NCI-H526 treated with DMSO at 0.1 percent for 48 hours (cell line): ENCODE measurements at regions not wholly inside any gene's neighbourhood (a gene's known extent, or its start where the extent isn't known, plus 50 kb on each side); places are given as distances from the start of the nearest gene placed in this dataset.

Source experiments
- DNase-seq: peaks from one replicate; lab custom pipeline; 2025; lab: John Stamatoyannopoulos, UW

DNA sequence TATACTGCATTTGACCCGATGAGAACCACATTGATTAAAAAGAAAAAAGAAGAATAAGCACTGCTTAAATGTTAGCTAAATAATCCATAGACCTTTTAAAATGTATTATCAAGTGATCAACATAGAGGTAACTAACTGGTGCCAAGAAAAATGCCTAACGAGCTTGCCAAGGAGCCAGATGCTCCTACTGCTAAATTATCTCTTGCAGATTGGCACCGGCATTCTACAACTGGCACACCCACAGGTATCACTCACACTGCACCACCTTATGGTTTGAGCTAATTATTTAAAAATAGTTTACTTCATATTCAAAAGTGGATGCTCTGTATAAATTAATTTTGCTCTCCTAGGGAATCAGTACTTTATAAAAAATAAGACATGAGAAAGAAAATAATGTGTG is 341.6 kb upstream of the CDH7 start:
- no peak for DNase-seq

DNA sequence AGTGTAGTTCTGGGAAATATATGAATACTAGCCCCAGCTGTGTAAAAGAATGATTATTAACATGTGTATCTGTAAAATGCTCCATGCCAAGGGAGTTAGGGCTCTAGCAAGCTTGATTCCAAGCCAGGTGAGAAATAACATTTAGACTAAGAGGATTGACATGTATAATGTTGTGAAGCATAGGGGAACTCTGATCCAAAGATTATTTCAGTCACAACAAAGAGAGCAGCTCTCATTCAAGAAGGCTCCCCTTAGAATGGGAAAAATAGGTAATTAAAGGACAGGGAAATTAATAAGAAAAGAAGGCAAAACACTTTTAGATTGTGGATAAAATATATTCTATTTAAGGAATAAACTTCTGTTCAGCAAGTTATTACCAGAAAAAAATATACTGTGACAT is 347.3 kb upstream of the CDH7 start:
- no peak for DNase-seq

DNA sequence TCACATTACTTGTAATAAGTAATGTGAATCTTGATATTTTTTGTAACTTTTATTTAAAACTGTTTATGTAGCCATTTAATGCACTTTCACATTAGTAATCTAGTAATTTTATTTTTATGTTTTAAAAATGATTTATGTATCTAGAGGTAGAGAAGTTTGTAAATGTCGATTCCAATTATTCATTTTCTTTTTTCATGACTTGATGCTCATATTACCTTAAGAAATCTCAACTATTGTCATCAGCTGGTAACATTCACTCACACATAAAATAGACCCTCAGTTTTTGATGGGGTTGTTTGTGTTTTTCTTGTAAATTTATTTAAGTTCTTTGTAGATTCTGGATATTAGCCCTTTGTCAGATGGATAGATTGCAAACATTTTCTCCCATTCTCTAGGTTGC is 351.7 kb upstream of the CDH7 start:
- no peak for DNase-seq

DNA sequence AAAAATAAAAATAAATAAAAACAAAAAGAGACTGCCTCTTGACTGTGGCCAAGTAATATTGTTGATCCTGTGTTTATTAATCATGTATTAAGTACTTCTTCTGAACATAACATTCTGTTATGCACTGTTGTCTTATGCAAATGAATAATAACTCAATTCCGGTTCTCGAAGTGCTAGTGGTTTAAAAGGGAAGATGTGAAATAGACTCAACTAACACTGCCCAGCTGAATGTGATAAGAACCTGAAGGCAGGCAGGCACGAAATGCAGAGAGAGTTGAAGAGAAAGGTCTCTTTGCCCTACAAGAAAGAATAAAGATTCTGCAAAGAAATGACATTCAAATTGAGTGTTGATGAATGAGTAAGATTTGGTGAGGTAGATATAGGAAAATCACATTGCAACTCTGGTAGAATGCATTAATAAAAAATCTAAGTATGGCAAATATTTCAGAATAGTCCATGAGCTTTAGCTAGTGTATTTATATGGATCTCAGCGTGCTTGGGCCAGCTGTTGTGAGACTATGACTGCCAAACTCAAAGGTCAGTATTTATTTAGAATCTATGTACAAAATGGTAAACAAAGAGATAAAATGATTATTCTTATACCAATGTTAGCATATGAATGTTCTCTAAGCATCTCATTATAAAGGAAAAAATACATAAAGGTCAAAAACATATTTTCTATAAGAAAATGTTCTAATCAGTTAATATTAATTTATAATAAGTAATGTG is 352.3 kb upstream of the CDH7 start:
- no peak for DNase-seq

DNA sequence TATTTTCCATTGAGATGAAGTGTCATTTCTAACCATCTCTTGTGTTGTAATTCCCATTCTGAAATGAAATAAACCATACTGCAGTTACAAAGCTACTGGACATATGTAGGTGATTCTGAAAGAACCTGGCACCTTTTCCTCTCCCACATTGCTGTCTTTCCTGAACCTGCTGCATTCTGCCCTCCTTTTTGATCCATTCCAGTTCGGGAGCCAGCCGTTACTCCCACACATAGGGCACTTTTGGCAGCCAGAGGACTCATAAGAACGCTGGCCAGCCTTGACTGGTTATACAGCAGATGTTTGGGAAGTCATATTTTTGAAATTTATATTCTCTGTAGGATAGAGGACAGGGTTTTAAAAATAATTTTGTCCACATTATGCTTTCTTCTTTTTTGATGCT is 369.8 kb upstream of the CDH7 start:
- DNase-seq, result no peak

GRCh38 chr18:65380571-65380970 is 370.2 kb upstream of the CDH7 start:
- no peak for DNase-seq

DNA sequence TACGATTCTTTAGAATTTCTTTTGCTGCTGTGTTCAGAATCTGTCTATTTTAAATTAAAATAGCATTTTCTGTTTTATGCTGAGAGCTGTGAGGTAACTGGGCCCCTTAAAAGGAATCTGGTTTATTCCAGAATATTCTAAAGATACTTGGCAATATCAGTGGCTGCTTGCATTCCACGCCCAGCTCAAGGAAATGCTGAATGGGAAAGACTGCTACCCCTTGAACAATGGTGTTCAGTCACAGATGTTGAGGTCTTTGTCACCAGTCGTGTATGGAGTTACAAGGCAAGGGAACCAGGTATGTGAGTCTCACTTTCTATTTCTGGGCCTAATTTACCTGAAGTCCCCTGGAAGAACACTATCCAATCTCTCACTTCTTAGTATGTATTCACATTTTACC is 377.9 kb upstream of the CDH7 start:
- DNase-seq, result no peak

DNA sequence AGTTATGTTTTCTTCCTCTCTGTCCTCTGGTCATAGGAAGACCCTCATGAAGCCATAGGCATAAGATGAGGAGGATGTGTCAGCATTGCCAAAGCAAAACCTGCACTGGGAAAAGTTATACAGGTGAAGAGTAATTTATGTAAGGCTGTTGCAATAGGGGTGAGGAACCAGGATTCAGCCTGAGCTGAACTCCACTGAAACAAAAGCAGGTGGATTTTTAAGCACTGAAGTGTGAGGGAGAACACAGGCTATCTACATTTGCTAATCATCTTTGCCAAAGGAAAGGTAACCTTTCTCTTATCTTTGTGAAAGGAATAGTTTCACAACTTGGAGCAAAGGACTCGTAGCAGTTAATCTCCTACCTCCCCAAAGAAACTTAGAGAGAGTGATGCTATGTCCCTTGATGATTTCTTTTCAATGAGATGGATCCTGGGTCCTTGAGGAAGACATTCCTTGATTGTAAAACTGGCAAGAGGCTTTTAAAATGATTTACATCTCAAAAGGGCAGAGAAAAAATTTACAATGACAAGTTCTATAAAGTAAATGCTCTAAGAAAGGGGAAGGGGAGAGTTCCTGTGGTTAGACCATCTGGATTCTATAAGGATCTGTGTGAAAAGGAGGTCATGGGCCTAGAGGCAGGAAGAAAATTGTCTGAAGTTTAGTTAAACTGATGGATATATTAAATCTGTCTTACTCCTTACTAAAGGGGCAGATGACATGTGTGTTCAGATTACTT is 385.4 kb upstream of the CDH7 start:
- DNase-seq, result no peak

GRCh38 chr18:65363911-65364632 is 386.7 kb upstream of the CDH7 start:
- no peak for DNase-seq

DNA sequence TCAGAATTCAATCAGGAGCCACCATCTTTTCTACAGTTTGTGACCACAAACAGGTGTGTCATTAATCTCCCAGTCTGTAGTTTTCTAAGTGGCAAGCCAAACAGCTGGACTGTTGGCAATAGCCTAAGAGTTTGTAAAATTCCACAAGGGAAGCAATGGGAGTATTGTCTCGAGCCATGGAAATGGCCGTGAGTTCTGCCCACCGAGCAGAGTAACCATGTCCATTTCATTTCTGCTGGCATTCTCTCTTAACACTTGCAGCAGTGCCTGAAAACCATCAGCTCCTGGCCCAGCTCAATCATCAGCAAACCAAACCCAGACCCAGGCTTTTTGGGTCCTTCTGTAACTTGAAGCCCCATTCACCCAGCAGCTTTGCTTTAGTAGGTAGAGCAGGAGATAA is 387.8 kb upstream of the CDH7 start:
- no peak for DNase-seq

DNA sequence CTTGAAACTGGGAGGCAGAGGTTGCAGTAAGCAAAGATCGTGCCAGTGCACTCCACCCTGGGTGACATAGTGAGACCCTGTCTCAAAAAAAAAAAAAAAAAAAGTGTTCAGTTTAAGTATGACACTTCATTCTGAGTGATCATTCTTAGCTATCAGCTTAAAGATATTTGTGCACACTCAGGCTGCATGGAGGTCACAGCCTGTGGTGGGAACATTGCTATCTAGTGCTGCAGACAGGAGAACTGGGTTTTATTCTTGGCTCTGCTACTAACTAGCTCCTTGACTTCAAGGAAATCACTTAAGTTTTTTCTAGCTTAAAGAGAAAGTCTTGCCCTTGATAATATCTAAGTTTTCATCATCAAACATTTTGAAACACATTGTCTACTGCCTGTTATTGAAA is 391.3 kb upstream of the CDH7 start:
- no peak for DNase-seq

DNA sequence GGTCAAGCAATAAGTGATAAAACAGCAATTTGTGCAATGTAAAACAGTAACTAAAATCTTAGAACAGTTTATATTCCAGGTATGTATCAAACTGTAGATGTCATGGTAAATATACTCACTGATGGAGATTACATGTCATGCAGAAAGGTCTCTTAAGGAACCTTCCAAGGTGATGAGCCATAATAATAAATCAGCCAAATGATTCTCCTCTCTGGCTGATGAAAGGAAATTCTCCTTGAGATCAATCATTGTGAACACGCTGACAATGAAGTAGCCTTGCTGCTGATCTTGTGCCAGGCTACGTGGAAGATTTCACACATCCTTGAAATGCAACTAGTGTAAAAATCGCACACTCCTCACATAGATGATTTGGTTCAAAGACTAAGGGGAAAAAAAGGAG is 392.5 kb upstream of the CDH7 start:
- DNase-seq, result no peak

DNA sequence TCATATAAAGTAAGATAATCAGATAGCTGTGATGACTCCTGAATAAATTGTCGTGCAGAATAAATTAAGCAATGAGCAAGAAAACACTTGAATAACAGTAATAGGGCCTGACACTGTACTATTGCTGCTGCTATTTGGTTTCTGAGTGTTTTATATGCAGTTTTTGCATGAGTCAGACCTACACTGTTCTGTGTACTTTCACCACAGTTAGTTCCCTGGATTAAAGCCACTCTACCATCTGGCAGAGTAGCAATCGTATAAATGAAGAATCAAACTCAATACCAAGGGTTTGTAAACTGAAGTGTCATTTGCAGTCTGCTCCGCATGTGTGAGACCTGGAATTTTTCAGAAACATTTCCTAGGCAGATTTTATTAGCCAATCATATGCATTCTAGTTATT is 398.6 kb upstream of the CDH7 start:
- DNase-seq, result no peak

DNA sequence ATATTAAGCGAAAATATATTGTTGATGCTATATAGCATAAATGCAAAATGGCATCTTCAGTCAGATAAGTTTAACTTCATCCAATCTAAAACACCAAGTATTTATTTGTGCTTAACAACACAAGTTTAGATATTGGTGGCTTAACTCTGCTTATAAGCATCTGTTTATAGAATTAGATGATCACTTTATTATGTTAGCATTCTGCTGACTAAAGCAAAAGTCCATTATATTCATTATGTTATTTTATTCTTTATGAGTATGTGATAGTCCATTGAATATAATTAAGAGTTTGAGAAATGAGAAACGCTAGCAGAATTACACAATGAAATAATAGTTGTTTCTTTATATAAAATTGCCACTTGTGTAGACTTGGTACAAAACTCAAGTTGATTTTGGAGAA is 401.2 kb upstream of the CDH7 start:
- DNase-seq, result no peak

DNA sequence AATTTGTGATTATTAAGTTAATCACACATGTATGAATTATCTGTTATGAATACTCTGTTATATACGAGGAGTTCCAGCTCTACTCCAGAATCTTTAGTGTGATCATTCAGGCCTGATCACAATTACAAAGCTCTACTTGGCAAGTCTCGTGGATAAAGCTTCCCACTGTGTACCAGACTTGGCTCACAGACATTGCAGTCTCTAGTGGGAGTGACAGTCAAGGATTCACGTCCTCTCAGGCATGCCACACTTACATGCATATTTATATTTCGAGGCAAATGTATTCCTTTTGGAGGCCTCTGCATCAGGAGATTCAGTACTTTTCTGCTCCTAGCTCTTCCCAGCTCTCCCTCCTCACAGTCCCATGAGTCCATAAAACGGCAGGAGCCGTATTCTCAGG is 403.4 kb upstream of the CDH7 start:
- no peak for DNase-seq

GRCh38 chr18:65346086-65346485 is 404.7 kb upstream of the CDH7 start:
- DNase-seq, result no peak

DNA sequence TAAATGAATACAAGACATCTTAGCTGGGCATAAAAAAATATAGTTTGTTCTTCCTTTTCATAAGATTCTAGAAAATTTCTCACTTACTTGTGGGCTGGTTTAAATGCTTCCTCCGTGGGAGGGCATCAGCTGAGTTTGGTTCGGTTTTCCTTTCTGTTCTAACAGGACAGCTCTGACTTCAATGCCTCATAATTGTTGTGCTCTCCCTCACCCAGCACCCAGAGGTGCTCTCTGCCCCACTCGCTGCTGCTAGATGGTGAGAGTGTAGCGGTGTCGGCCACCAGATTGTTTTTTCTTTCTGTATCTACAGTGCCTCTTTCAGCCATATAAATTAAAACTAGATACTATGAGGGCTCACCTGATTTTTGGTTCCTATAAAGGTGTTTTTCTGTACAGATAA is 407.2 kb upstream of the CDH7 start:
- no peak for DNase-seq

DNA sequence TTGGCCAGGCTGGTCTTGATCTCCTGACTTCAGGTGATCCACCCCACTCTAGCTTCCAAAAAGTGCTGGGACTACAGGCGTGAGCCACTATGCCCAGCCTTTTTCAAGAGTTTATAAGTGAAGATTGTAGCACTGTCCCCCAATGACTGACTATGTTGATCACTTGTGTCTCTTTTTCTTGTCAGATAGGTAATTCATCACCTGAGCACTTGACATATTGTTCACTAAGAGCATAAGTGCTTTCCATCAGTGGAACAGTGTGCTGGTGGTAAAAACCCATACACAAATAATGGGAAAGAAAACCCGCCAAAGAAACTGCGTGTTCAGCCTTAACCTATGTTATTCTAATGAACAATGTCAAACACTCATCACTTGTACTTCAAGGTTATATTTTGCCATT is 414.4 kb upstream of the CDH7 start:
- DNase-seq, result no peak

- DNase-seq, result no peak
Measured at GRCh38 chr18:65329010-65329409, 421.8 kb upstream of the CDH7 start.

GRCh38 chr18:65326805-65327204 is 424.0 kb upstream of the CDH7 start:
- no peak for DNase-seq

GRCh38 chr18:65322895-65323294 is 427.9 kb upstream of the CDH7 start:
- no peak for DNase-seq

- no peak for DNase-seq
Measured at GRCh38 chr18:65298422-65298821, 452.4 kb upstream of the CDH7 start.

DNA sequence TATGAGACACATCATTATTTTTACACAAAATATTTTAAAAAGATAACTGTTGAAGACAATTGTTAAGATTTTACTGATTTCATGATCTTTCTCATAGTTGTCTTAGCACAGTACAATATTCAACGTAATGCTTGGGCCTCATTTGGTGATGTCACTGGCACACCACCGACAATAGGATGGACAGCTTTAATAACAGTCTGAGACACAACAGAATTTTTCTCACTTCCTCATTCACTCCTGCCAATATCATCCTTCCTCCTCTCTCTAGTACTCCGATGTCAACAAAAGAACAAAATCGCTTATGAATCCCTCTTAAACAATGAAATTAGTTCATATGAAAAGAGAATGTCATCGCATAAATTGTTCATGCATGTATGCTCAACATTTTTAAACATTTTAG is 461.9 kb upstream of the CDH7 start:
- DNase-seq, result no peak
